ENCODE measurements at regions not wholly inside any gene's neighbourhood (a gene's known extent, or its start where the extent isn't known, plus 50 kb on each side); places are given as distances from the start of the nearest gene placed in this dataset.
"Not testable (repeated sequence)": the region's sequence is repeated elsewhere in the genome, so short reads cannot be mapped to it uniquely, and the experiment has no call there.

- Histone ChIP-seq H3K4me3 (ENCODE audit: low read length in 2 of 2) (no peak overlapping the region), H3K4me1 (ENCODE audit: control insufficient read depth in 2 of 2, insufficient read depth in 2 of 2, low read length in 2 of 2) (no peaks in the 10 kb centered on the region), H3K9me3 (ENCODE audit: control insufficient read depth in 2 of 2, insufficient read depth in 1 of 2, low read length in 1 of 2) (no peaks in the 10 kb centered on the region), H3K27me3 (ENCODE audit: control insufficient read depth in 2 of 2, insufficient read depth in 1 of 2, low read length in 1 of 2) (no peaks in the 10 kb centered on the region), H3K36me3 (ENCODE audit: control insufficient read depth in 2 of 2, insufficient read depth in 2 of 2, low read length in 1 of 2) (no peaks in the 10 kb centered on the region), H3K27ac (ENCODE audit: low read depth in 1 of 2, low read length in 1 of 2) (no peak overlapping the region)
- DNase-seq (ENCODE audit: low read depth in 6 of 9, low spot score in 9 of 9), result no peak
- WGBS, result 92% methylated on average over 14 of the region's 14 CpGs
Observed at GRCh38 chr5:1961304-1961946, 78.7 kb upstream of the IRX4 start.

GRCh38 chr5:1960595-1961303 lies 78.0 kb upstream of the IRX4 start:
- H3K36me3 ChIP-seq (ENCODE audit: control insufficient read depth in 2 of 2, insufficient read depth in 2 of 2, low read length in 1 of 2), result no peaks in the 10 kb centered on the region
- no peak for DNase-seq (ENCODE audit: low read depth in 6 of 9, low spot score in 9 of 9)
- H3K9me3 ChIP-seq (ENCODE audit: control insufficient read depth in 2 of 2, insufficient read depth in 1 of 2, low read length in 1 of 2), result no peaks in the 10 kb centered on the region
- no peak overlapping the region for H3K4me3 ChIP-seq (ENCODE audit: low read length in 2 of 2)
- no peaks in the 10 kb centered on the region for H3K27me3 ChIP-seq (ENCODE audit: control insufficient read depth in 2 of 2, insufficient read depth in 1 of 2, low read length in 1 of 2)
- H3K27ac ChIP-seq (ENCODE audit: low read depth in 1 of 2, low read length in 1 of 2), result no peak overlapping the region
- 97% methylated on average over 8 of the region's 8 CpGs for WGBS
- H3K4me1 ChIP-seq (ENCODE audit: control insufficient read depth in 2 of 2, insufficient read depth in 2 of 2, low read length in 2 of 2), result no peaks in the 10 kb centered on the region

DNA sequence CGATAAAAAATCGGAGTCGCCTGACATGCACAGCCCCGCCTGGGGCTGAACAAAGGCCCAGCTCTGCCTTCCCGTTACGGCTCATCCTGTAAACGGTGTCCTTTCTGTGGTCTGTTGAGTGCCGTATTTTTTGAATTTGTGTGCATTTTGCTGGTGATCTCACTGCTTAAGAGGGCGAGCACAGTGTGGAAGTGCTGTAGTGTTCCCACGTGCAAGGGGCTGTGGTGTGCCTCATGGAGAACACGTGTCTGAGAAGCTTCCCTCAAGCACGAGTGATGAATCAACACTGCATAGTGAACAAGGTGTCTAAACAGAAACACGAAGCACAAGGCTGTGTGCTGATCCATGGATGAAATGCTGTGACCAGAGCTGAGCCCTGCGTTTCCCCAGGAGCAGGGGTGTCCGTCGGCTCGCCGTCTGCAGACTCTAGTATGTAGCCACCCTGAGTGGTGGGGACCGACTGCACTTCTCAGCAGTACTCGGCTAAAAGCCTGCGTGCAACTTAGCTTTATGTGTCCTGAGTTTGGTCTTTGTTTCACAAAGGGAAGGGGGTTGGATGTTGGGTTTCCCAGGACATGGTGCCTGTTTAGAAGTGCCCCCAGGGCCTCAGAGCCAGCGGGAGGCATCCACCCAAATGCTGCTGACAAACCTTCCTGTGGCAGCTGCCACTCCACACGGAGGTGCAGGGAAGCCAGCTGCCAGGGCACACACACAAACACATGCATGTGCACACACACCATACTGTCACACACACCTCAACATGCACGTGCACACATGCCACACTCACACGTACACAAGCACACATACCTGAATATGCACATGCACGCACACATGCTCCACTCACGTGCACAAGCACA lies 77.2 kb upstream of the IRX4 start:
- Histone ChIP-seq H3K36me3 (ENCODE audit: control insufficient read depth in 2 of 2, insufficient read depth in 2 of 2, low read length in 1 of 2) (no peaks in the 10 kb centered on the region), H3K27me3 (ENCODE audit: control insufficient read depth in 2 of 2, insufficient read depth in 1 of 2, low read length in 1 of 2) (no peaks in the 10 kb centered on the region), H3K4me1 (ENCODE audit: control insufficient read depth in 2 of 2, insufficient read depth in 2 of 2, low read length in 2 of 2) (no peaks in the 10 kb centered on the region), H3K4me3 (ENCODE audit: low read length in 2 of 2) (no peak overlapping the region), H3K9me3 (ENCODE audit: control insufficient read depth in 2 of 2, insufficient read depth in 1 of 2, low read length in 1 of 2) (no peaks in the 10 kb centered on the region), H3K27ac (ENCODE audit: low read depth in 1 of 2, low read length in 1 of 2) (no peak overlapping the region)
- DNase-seq (ENCODE audit: low read depth in 6 of 9, low spot score in 9 of 9), result no peak
- WGBS, result 90% methylated on average over 27 of the region's 27 CpGs

DNA sequence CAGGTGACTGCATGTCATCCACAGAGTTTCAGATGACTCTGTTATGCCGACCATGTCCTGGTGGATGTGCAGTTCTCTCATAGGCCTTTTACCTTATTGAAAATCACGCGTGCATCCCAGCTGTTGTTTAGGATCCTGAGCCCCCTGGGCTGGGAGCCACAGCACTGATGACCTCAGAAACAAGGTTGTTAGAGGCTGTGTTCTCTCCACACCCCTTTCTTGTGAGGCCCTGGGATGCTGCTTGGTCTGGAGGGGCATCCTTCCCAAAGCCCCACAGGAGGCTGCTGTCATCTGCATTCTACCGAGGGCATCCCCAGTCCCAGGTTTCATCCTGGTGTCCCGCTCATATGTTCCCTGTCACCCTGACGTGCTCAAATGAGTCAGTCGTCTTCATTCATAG lies 76.5 kb upstream of the IRX4 start:
- Histone ChIP-seq H3K27ac (ENCODE audit: low read depth in 1 of 2, low read length in 1 of 2) (no peak overlapping the region), H3K4me1 (ENCODE audit: control insufficient read depth in 2 of 2, insufficient read depth in 2 of 2, low read length in 2 of 2) (no peaks in the 10 kb centered on the region), H3K9me3 (ENCODE audit: control insufficient read depth in 2 of 2, insufficient read depth in 1 of 2, low read length in 1 of 2) (no peaks in the 10 kb centered on the region), H3K36me3 (ENCODE audit: control insufficient read depth in 2 of 2, insufficient read depth in 2 of 2, low read length in 1 of 2) (no peaks in the 10 kb centered on the region), H3K27me3 (ENCODE audit: control insufficient read depth in 2 of 2, insufficient read depth in 1 of 2, low read length in 1 of 2) (no peaks in the 10 kb centered on the region), H3K4me3 (ENCODE audit: low read length in 2 of 2) (no peak overlapping the region)
- DNase-seq (ENCODE audit: low read depth in 6 of 9, low spot score in 9 of 9), result no peak
- 91% methylated on average over 7 of the region's 7 CpGs for WGBS

GRCh38 chr5:1958211-1959010 lies 75.7 kb upstream of the IRX4 start:
- DNase-seq (ENCODE audit: low read depth in 6 of 9, low spot score in 9 of 9), result no peak
- no peaks in the 10 kb centered on the region for H3K27me3 ChIP-seq (ENCODE audit: control insufficient read depth in 2 of 2, insufficient read depth in 1 of 2, low read length in 1 of 2)
- no peak overlapping the region for H3K27ac ChIP-seq (ENCODE audit: low read depth in 1 of 2, low read length in 1 of 2)
- WGBS, result 91% methylated on average over 17 of the region's 17 CpGs
- no peaks in the 10 kb centered on the region for H3K36me3 ChIP-seq (ENCODE audit: control insufficient read depth in 2 of 2, insufficient read depth in 2 of 2, low read length in 1 of 2)
- no peaks in the 10 kb centered on the region for H3K4me1 ChIP-seq (ENCODE audit: control insufficient read depth in 2 of 2, insufficient read depth in 2 of 2, low read length in 2 of 2)
- H3K9me3 ChIP-seq (ENCODE audit: control insufficient read depth in 2 of 2, insufficient read depth in 1 of 2, low read length in 1 of 2), result no peaks in the 10 kb centered on the region
- H3K4me3 ChIP-seq (ENCODE audit: low read length in 2 of 2), result no peak overlapping the region

DNA sequence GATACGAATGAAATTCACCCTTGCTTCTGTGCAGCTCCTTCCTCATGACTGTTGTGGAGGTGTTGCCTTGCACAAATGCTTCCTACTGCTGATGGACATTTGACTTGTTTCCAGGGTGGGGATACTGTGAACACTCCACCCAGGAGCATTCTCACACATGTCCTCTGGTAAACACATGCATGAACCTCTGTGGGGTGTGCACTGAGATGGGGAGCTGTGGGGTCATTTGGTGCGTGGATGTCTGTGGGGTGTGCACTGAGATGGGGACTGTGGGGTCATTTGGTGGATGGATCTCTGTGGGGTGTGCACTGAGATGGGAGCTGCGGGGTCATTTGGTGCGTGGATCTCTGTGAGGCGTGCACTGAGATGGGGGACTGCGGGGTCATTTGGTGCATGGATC lies 72.9 kb upstream of the IRX4 start:
- no peak for DNase-seq (ENCODE audit: low read depth in 6 of 9, low spot score in 9 of 9)
- Histone ChIP-seq H3K27me3 (ENCODE audit: control insufficient read depth in 2 of 2, insufficient read depth in 1 of 2, low read length in 1 of 2) (peaks cover 4 to 15% of the 10 kb centered on the region in 2 donors), H3K27ac (ENCODE audit: low read depth in 1 of 2, low read length in 1 of 2) (no peak overlapping the region), H3K4me3 (ENCODE audit: low read length in 2 of 2) (no peak overlapping the region), H3K36me3 (ENCODE audit: control insufficient read depth in 2 of 2, insufficient read depth in 2 of 2, low read length in 1 of 2) (no peaks in the 10 kb centered on the region), H3K9me3 (ENCODE audit: control insufficient read depth in 2 of 2, insufficient read depth in 1 of 2, low read length in 1 of 2) (no peaks in the 10 kb centered on the region), H3K4me1 (ENCODE audit: control insufficient read depth in 2 of 2, insufficient read depth in 2 of 2, low read length in 2 of 2) (no peaks in the 10 kb centered on the region)
- 94% methylated on average over 6 of the region's 6 CpGs for WGBS

DNA sequence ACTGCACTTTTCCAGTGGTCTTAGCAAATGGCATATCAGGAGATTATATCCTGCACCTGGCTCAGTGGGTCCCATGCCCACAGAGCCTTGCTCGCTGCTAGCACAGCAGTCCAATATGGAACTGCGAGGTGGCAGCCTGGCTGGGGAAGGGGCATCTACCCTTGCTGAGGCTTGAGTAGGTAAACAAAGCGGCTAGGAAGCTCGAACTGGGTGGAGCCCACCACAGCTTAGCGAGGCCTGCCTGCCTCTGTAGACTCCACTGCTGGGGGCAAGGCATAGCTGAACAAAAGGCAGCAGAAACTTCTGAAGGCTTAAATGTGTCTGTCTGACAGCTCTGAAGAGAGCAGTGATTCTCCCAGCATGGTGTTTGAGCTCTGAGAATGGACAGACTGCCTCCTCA lies 71.0 kb upstream of the IRX4 start:
- WGBS, result 84% methylated on average over 5 of the region's 5 CpGs
- H3K27me3 ChIP-seq (ENCODE audit: control insufficient read depth in 2 of 2, insufficient read depth in 1 of 2, low read length in 1 of 2), result peaks cover 4 to 15% of the 10 kb centered on the region in 2 donors

DNA sequence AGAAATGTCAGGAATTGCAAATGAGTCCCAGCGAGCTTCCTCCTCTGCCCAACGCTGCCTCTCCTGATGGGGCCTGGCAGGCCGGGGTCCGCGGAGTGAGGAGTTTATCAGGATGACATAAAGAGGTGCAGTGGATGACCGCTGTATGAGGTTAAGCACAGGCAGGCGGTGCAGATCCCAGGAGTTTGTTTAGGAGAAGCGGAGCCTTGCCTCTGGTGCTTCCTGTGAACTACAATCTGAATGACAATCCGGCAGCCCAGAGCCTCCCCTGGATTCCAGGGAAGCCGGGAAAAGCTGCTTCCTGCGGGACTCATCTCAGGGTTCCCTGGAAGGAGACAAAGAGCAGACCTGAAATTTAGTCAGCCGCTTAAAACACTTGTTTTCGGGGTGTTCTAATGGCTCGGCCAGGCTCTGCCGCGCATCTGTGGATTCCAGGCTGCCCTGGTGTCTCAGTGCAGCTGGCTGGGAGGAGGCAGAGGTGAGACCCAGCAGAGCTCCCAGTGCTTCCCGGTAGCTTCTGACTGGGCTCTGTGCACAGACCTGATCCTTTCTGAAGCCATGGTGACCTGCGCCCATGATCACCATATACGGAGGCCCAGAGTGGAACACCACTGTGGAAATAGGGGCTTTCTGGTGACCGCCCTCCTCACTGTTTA lies 69.8 kb upstream of the IRX4 start:
- no peak overlapping the region for H3K27ac ChIP-seq (ENCODE audit: low read depth in 1 of 2, low read length in 1 of 2)
- no peak for DNase-seq (ENCODE audit: low read depth in 6 of 9, low spot score in 9 of 9)
- H3K9me3 ChIP-seq (ENCODE audit: control insufficient read depth in 2 of 2, insufficient read depth in 1 of 2, low read length in 1 of 2), result no peaks in the 10 kb centered on the region
- 28% methylated on average over 20 of the region's 20 CpGs for WGBS
- H3K4me1 ChIP-seq (ENCODE audit: control insufficient read depth in 2 of 2, insufficient read depth in 2 of 2, low read length in 2 of 2), result no peaks in the 10 kb centered on the region
- H3K27me3 ChIP-seq (ENCODE audit: control insufficient read depth in 2 of 2, insufficient read depth in 1 of 2, low read length in 1 of 2), result peaks cover 4 to 15% of the 10 kb centered on the region in 2 donors
- no peak overlapping the region for H3K4me3 ChIP-seq (ENCODE audit: low read length in 2 of 2)
- H3K36me3 ChIP-seq (ENCODE audit: control insufficient read depth in 2 of 2, insufficient read depth in 2 of 2, low read length in 1 of 2), result no peaks in the 10 kb centered on the region

More for the DNA sequence above, 71.0 kb upstream of the IRX4 start:
- not testable (repeated sequence) for H3K4me1 ChIP-seq (ENCODE audit: control insufficient read depth in 2 of 2, insufficient read depth in 2 of 2, low read length in 2 of 2); H3K27ac ChIP-seq (ENCODE audit: low read depth in 1 of 2, low read length in 1 of 2); H3K9me3 ChIP-seq (ENCODE audit: control insufficient read depth in 2 of 2, insufficient read depth in 1 of 2, low read length in 1 of 2); H3K36me3 ChIP-seq (ENCODE audit: control insufficient read depth in 2 of 2, insufficient read depth in 2 of 2, low read length in 1 of 2); H3K4me3 ChIP-seq (ENCODE audit: low read length in 2 of 2); DNase-seq (ENCODE audit: low read depth in 6 of 9, low spot score in 9 of 9)

Data from thymus (tissue), 11 donors.